ENCODE measurements at regions not wholly inside any gene's neighbourhood (a gene's known extent, or its start where the extent isn't known, plus 50 kb on each side); places are given as distances from the start of the nearest gene placed in this dataset.

- peak; percentile 68; the same call in 1 of the 2 replicates for TF ChIP-seq ZBTB26 (CRISPR knock-in tag; IDR thresholded peaks at IDR 0.05)
- TF ChIP-seq FOXJ2 (tag; IDR thresholded peaks at IDR 0.05) = peak; percentile 84
Measured at GRCh38 chr21:14744368-14744767, 198.3 kb upstream of the SAMSN1 start (continued).

- H3K36me3 ChIP-seq (ENCODE audit: control insufficient read depth, insufficient read depth, low read length) = peaks cover 19% of the 10 kb centered on the region; the same call in 2 of the 3 replicates
- intact Hi-C loops (cut with micrococcal nuclease) = no loop called here
- no peak overlapping the region for H3K4me2 ChIP-seq (ENCODE audit: insufficient read depth, low read length)
- TF ChIP-seq NFIX (CRISPR knock-in tag; IDR thresholded peaks at IDR 0.05; ENCODE audit: low read depth) (peak; percentile 93), NFIC (IDR thresholded peaks at IDR 0.05) (peak; percentile 94), PPARD (CRISPR knock-in tag; IDR thresholded peaks at IDR 0.05) (no peak)
- DNase-seq (ENCODE audit: extremely low read depth in 1 of 4, low spot score in 3 of 4) (no peak), ATAC-seq (no peak), FAIRE-seq (no peak)
- no peak overlapping the region for H3K4me3 ChIP-seq
- BruUV-seq (replicated peaks) = no TSS peak
- ChIA-PET CTCF (ENCODE audit: low intra/inter-chr PET ratio) (no interaction called here), POLR2A (interaction anchor here (0.6 to 0.9 kb wide), 2 partner anchors 18 to 197 kb away, joined by 3 read pairs; no protein-coding TSS in a partner anchor)
- no peak overlapping the region for H3K27ac ChIP-seq (ENCODE audit: extremely low read depth, low read depth, low read length)
- H4K20me1 ChIP-seq (replicated peaks; ENCODE audit: control insufficient read depth, insufficient read depth, low read length) = no peaks in the 10 kb centered on the region
- no peaks in the 10 kb centered on the region for H3K9me1 ChIP-seq (ENCODE audit: control insufficient read depth, insufficient read depth, low read length)
- H3K9me3 ChIP-seq (replicated peaks; ENCODE audit: control insufficient read depth, insufficient read depth, low read depth, low read length) = no peaks in the 10 kb centered on the region; the same call in 1 of the 2 replicates
- no peaks in the 10 kb centered on the region for H3K27me3 ChIP-seq (ENCODE audit: control insufficient read depth in 2 of 2, insufficient read depth in 2 of 2, low read length in 2 of 2)
- H3K4me1 ChIP-seq (replicated peaks in 1 of 2; ENCODE audit: control insufficient read depth in 2 of 2, insufficient read depth in 2 of 2, low read length in 2 of 2) = peaks cover 4 to 42% of the 10 kb centered on the region in 2 experiments; a peak in 4 of 5 replicates
- peaks cover 58% of the 10 kb centered on the region for H3K79me2 ChIP-seq (ENCODE audit: control insufficient read depth, insufficient read depth, low read length)
- WGBS (ENCODE audit: insufficient coverage, low coverage, missing lambda C conversion rate) = 64% methylated on average over 2 of the region's 2 CpGs
- H2AFZ ChIP-seq (ENCODE audit: low read depth, low read length) = no peak overlapping the region
- in situ Hi-C loops (cut with MboI) = no loop called here
- no peak overlapping the region for H3K9ac ChIP-seq (ENCODE audit: insufficient read depth in 1 of 2, low read depth in 2 of 2, low read length in 2 of 2)
Measured at GRCh38 chr21:14742119-14742518, 196.0 kb upstream of the SAMSN1 start.

Data from K562 (cell line).